HL-60 (cell line): ENCODE measurements at regions not wholly inside any gene's neighbourhood (a gene's known extent, or its start where the extent isn't known, plus 50 kb on each side); places are given as distances from the start of the nearest gene placed in this dataset.

Experiments
- CTCF ChIP-seq: IDR thresholded peaks from one replicate; pipeline ENCODE4 v1.5.1; 2011; ENCODE audit warnings: low read length, control low read depth, inconsistent platforms; ENCODE audit not compliant: insufficient read depth
- GABPA ChIP-seq: IDR thresholded peaks from 2 replicates; pipeline ENCODE4 v1.6.1; 2012; ENCODE audit warnings: low read depth
- POLR2AphosphoS5 ChIP-seq: IDR thresholded peaks from 2 replicates; pipeline ENCODE4 v1.6.1; 2012; ENCODE audit warnings: low read depth
- SPI1 ChIP-seq: IDR thresholded peaks from 2 replicates; pipeline ENCODE4 v1.6.1; 2012; ENCODE audit warnings: low read depth, mild to moderate bottlenecking, borderline replicate concordance
- TF ChIP-seq, protein P1 (sequence below): IDR thresholded peaks from 2 replicates; pipeline ENCODE4 v1.6.1; 2012; ENCODE audit warnings: low read depth; ENCODE audit not compliant: insufficient replicate concordance

GRCh38 chrX:149114001-149114400 lies 391.1 kb downstream of the IDS start:
- TF ChIP-seq POLR2AphosphoS5: no peak
- no peak for TF ChIP-seq CTCF
- TF ChIP-seq, protein P1, sequence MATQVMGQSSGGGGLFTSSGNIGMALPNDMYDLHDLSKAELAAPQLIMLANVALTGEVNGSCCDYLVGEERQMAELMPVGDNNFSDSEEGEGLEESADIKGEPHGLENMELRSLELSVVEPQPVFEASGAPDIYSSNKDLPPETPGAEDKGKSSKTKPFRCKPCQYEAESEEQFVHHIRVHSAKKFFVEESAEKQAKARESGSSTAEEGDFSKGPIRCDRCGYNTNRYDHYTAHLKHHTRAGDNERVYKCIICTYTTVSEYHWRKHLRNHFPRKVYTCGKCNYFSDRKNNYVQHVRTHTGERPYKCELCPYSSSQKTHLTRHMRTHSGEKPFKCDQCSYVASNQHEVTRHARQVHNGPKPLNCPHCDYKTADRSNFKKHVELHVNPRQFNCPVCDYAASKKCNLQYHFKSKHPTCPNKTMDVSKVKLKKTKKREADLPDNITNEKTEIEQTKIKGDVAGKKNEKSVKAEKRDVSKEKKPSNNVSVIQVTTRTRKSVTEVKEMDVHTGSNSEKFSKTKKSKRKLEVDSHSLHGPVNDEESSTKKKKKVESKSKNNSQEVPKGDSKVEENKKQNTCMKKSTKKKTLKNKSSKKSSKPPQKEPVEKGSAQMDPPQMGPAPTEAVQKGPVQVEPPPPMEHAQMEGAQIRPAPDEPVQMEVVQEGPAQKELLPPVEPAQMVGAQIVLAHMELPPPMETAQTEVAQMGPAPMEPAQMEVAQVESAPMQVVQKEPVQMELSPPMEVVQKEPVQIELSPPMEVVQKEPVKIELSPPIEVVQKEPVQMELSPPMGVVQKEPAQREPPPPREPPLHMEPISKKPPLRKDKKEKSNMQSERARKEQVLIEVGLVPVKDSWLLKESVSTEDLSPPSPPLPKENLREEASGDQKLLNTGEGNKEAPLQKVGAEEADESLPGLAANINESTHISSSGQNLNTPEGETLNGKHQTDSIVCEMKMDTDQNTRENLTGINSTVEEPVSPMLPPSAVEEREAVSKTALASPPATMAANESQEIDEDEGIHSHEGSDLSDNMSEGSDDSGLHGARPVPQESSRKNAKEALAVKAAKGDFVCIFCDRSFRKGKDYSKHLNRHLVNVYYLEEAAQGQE: no peak
- no peak for TF ChIP-seq SPI1
- no peak for TF ChIP-seq GABPA
